HG03103 (cell line): ENCODE measurements at regions not wholly inside any gene's neighbourhood (a gene's known extent, or its start where the extent isn't known, plus 50 kb on each side); places are given as distances from the start of the nearest gene placed in this dataset.
A peak's percentile ranks its signal among the peaks of the same experiment; 100 is the strongest.

Source experiments
- ATAC-seq: cut with Tn5 transposase; IDR thresholded peaks from one replicate; pipeline ENCODE4 v1.9.1; 2021; ENCODE audit warnings: low read depth; ENCODE audit not compliant: unreplicated experiment

DNA sequence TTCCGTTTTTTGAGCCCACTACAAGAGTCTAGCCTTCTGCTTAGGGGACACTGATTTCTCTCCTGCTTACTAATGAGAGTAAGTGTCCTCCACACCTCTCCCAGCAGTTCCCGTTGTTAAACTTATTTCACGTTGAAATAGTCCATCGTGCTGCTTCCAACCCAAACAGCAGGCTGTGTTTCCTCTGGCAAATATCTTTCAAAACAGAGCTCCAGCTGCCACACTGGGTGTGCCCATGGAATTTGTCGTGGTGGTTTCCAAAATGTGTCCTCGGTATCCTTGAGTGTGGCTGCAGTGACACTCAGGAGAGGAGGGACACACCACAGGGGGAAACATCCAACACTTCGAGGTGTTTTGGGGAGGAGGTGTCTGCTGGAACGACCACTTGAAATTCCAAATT is 176.5 kb upstream of the RALGAPA2 start:
- ATAC-seq = no peak

DNA sequence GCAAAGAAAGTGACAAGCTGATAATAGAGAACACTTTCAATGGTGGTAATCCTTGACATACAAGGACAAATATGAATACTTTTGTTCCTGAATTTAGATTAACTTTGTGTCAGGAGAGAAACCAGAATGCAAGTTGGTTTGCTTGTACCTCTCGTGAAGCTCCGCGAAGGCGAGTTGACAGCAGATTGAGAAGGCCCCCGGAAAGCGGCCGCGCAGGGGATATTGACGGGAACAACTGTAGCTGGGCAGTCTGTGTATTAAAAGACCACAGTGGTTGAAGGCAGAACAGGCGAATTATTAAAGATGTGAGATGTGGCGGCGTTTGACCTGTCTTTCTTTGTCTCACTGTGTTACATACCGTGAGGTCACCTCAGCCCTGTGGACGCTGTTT is 175.8 kb upstream of the RALGAPA2 start:
- ATAC-seq = no peak

DNA sequence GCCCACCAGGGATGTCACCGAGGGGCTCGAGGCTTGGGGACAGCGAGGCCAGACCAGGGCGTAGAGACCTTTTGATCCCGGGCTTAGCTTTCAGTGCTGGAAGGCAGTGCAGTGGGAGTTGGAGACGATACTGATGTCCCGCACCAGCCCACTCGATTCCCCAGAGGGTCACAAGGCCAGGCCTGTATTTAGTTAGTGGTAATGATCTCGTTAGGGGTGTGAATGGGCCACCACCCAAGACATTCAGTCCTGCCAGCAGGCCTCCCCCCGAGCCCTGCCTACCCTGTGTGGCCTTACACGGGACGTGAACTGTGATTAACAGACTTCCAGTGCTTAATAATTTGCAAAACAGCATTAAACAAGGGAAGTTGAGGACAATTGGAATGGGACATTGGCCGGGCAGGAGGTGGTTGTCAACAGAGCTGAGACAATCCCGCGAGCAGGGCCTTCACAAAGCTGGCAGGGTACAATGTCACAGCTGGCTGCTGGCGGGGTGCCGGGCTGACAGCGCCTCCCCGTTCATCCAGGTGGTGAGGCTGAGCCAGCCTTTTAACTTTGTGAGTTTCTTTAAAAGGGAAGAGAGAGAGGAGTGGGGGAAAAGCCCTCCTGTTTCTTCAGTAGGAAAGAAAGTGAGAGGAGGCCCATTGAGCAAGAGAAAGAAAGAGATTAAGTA is 175.3 kb upstream of the RALGAPA2 start:
- ATAC-seq = no peak

DNA sequence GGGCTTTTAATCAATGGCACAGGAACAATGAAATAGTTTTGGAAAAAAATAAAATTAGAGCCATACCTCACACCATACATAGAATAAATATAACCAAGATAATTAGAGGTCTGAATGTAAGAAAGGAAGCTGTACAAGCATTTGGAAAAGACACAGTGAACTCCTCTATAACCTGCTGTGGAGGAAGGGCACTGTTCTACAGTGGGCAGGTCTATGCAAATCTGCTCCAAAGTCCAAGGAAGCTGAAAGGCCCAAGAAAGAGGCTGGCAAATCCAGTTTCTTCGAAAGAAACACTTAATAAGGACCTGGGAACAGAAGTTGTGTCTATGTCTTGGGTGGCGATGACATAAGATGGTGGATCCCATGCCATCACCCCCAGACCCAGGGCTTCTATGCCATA is 169.4 kb upstream of the RALGAPA2 start:
- no peak for ATAC-seq

DNA sequence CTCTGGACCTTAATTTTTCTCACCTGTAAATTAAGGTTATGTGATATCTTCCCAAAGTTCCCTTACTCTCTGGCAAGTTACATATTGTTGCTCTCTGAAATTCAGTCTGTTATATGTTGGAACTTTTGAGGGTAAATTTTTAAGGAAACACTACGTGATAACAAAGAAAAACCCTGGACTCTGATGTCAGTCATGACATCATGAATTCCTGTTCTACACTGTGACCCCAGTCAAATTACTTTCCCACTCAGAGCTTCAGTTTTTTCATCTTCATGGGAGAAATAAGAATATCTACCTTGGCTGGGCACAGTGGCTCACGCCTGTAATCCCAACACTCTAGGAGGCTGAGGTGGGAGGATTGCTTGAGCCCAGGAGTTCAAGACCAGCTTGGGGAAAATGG is 164.6 kb upstream of the RALGAPA2 start:
- ATAC-seq = no peak

DNA sequence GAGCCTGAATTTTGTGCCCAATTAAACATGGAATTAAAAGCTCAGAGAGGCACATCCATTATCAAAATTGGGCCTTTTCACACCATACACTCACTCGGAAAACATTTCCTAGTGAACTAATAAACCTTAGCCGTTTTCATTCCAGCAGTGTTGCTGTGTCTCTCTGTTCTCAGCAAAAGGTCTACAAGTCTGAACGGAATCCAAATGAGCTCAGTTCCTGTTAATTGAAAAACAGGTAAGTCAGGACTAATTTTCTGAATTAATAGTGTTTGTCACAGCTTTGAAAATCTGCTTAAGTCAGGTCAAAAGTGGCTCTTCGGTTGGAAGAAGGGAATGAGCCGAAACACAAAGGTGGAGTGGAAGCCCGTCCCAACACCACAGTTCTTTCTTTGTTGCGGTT is 163.3 kb upstream of the RALGAPA2 start:
- ATAC-seq = no peak

DNA sequence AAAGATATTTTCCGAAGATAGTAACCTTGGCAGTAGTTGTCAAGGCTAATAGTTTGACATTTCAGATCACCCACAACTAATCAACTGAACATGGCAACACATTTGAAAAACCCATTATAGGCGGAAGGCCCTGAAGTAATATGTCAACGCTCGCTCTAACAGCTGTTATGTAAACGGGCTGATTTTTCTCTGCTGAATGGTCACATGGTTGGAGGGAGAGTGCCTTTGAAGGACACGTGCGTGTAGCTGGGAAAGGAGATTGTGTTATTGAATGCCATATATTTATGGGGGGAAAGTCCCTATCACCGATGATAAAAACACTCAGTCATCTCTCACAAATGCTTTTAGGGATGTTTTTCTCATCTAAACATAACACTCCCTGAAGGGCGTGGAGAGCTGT is 160.0 kb upstream of the RALGAPA2 start:
- no peak for ATAC-seq

DNA sequence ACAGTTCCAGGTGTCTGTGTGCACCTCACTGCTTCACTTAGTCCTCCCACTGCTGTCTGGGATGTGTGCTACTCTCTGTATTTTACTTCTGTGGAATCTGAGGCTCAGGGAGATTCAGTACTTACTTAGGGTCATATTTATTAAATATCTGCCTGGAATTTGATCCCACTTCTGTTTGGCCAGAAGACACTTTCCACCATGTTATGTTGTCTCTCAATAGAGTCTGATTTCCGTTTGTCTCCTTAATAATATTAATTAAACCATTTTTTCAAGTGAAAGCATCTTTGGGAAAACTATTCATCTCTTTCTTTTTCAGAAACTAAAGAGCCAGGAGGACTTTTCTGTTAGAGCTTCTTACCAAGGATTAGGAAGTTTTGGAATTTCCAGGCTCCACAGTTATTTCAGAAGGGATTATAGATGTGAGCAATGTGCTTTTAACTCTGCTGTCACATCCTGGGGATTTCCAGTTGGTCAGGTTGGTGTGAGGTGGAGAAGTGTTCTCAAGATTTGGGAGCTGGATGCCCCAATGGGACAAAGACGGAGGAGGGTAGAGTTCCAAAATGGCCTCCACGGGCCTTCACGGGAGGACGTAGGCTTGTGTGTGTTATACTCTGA is 156.8 kb upstream of the RALGAPA2 start:
- no peak for ATAC-seq

DNA sequence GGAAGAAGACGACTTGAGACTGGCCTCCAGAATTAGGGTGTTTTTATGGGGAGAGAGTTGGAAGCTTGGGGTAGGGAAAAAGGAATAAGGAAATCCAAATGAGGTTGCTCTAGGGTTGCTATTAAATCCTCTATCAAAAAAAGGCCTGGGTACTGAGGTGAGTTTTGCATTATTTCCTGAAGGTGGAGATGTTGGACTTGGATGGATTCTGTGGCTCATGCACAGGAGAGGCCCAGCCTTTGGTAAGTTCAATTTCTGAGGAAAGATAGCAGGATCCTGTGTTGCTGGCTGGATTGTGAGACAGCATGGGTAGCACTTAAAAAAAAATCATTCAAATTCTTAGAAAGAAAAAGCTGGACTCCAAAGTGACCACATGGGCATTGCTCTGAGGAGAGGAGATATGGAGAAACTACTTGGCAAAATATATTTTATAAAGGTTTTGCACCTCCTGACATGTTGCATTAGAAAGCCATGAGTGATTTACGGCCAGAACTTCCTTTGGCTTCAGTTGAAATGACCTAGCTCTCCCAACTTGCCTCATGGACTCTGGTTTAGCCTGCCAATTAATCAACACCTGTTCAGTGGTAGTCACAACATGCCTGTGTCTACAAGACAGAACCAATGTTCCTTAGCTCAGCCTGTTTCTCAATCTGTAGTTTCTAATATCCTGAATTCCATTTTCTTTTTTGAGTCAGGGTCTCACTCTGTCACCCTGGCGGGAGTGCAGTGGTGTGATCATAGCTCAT is 152.1 kb upstream of the RALGAPA2 start:
- ATAC-seq = no peak

DNA sequence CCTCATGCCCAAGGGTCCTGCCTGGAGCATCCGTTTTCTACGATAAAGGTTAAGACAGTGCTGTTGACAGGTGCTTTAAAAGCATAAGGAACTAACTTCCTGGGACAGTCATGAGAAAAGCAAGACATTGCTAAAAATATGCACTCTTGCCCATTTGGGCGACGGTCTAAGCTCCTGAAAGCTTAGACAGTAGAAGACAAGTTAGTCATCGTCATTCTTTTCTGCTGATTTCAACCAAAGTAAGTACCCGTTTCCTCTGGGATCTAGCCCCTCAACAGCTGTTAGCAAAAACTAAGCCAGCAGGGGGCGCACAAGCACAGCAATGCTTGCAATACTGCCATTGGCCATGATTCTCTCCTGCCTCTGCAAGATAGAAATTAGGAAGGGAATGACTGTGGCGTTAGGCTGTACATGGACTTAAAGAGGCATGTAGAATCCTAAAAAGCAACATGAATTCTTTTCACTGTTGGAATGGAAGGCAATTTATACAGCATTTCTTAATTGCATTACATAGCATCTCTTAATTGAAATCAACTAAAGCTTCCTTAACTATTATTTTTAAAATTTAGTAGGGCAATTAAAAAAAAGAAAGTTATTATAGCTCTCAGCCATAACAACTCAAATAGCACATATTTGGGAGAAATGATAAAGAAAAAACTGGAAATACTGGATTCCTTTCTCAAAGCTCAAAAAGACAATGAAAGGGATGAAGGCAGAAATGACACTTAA is 147.8 kb upstream of the RALGAPA2 start:
- ATAC-seq = peak; percentile 72

DNA sequence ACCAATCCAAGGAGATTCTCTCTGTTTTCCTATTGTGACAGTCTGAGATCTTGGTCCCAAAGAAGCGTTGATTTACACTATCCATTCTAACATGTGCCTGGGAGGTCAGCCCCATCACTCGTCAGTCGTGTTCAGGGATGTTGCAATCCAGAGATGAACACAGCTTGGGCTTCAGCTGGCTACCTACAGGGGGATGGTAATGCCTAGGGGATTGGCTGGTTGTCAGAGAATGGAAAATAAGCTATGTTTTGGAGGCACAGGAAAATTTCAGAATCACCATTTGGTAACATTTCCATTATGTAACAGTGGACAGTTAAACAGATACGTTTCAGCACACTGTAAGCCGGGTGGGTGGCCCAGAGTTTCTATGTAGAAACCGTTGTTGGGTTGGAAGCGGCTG is 147.1 kb upstream of the RALGAPA2 start:
- no peak for ATAC-seq

DNA sequence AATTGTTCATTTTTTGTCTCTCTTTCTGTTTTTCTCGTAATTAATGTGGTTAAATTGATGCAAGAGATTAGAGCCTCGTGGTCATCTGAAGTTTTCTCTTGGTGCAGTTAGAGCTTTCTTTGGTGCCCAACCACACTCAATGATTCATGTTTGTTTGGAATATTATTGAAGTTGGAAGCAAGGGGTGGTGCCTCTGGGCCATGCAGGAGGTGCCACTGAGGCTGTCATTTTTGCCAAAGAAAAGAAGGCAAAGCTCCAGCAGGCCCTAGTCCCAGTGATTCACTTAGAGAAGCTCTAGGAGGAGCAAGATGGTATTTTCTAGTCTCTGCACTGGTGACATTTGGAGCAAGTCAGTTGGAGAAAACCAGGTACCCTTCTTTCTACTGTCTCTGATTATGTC is 144.5 kb upstream of the RALGAPA2 start:
- ATAC-seq = no peak

DNA sequence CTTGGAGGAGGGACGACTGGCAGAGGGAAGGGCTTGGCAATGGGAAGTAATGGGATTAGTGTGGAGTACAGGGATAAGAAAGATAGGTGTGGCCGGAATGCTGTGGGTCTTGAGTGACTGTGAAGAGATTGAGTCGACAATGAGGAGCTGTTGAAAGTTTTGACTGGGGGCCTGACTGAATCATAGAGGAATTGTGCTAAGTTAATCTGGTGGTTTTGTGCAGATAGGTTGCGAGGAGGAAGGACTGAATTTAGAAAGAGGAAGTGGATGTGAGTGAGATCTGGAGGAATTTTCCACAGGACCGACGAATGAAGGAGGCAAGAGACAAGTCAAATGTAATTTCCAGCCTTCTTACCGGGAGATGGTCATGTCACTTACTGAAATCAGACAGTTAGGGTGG is 143.9 kb upstream of the RALGAPA2 start:
- ATAC-seq = no peak

DNA sequence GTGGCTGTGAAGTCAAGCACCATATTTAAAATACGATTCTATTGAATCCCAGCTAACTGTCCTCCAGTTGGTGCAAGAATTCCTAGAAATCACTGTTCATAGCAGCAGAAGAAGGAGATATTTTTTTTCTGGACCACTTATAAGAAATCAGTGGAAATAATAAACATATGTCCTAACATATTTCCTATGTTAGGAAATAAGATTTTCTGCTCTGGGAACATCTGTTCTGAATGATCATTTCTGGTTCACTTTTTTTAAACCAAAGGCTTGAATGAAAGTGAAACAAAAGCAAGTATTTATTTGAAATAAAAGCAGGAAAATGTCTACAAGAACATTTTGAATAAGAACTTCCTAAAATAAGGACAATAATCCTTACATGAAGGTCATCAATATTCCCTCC is 138.9 kb upstream of the RALGAPA2 start:
- ATAC-seq = no peak

DNA sequence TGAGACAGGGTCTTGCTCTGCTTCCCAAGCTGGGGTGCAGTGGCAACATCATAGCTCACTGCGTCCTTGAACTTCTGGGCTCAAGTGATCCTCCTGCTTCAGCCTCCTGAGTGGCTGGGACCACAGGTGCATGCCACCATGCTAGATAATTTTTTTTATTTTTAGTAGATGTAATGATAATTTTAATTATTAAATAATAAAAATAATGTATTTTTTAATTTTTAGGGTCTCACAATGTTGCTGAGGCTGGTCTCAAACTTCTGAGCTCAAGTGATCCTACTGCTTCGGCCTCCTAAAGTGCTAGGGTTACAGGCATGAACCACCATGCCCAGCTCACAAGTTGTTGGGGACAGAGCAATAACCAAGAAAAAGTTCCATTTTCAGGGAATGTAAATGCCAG is 138.0 kb upstream of the RALGAPA2 start:
- ATAC-seq = no peak

DNA sequence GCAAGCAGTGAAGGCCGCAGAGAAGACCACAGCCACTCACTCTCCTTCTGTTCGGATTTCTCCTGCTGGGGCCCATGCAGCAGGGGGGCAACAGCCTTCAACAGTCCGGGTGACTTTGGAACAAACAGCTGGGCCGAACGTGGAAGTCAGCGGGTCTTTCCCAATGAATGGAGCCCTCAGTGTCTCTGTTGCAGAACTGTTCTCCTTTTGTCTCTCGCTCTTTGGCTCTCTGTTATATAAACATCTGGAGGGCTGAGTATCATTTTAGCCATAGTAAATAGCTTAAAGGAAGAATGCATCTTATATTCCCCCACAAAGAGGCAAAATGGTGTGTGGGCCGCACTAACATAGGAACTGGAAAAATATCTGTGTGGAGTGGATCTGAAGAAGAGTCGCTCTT is 136.7 kb upstream of the RALGAPA2 start:
- ATAC-seq = no peak

DNA sequence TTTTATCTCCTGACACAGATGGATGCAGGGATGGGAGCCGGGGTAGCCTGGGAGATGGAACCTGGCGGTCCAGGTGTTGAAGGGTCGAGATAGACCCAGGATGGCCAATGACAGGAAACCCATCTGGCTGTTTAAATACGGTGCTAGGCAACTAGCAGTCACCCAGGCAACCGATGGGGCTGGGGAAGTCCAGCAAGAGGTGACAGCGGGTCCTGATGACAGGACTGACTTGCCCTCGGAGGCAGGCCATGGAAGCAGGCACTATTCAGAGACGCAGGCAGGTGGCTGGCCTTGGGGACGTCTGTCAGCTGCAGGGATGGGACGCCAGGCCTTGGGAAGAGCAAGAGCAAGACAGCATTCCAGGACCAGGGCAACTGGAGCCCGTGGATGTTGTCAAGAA is 135.4 kb upstream of the RALGAPA2 start:
- ATAC-seq = no peak

DNA sequence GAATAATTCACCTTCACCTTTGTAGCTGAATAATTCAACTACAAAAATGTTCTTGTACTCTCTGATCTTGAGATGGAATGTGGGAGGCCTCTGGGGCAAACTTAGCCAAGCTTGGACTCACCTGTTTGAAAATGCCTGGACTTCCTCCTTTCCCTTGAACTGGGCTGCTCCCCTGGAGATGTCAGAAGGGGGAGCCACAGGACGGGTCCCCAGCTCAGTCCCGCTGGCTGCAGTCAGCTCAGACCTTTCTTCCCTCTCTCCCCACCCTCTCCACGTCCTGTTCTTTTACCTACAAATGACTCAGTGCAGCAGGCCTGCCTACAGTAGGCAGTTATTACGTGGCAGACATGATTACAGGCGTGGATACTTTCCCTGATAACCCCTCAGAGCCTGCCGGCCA is 131.5 kb upstream of the RALGAPA2 start:
- ATAC-seq = no peak

DNA sequence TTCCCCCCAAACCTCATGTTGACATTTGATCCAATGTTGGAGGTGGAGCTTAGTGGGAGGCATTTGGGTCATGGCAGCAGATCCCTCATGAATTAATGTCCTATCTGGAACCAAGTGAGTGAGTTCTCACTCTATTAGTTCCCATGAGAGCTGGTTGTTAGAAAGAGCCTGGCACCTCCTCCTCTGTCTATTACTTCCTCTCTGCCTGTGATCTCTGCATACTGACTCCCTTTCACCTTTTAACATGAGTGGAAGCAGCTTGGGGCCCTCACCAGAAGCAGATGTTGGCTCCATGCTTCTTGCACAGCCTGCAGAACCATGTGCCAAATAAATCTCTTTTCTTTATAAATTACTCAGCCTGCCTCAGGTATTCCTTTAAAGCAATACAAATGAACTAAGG is 127.3 kb upstream of the RALGAPA2 start:
- ATAC-seq = no peak

DNA sequence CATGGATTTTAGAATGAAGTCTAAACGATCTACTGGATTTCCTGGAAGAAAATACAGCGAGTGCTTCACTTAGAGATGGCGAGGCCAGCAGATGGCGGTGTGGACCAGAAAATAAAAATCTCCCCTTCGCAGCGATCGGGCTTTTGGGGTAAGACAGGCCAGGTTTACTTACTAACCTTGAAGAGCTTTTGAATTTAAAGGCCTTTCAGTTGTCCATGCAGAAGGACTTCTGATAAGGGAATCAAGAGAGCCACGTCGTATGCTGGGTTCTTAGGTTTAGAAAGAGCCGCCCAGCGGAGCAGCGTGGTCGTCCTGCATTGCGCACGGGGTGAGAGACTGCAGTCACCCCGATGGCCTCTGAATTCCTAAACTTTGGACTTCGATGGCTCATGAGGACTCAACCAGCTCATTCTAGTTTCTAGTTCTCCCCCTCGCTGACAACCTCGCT is 125.2 kb upstream of the RALGAPA2 start:
- no peak for ATAC-seq

DNA sequence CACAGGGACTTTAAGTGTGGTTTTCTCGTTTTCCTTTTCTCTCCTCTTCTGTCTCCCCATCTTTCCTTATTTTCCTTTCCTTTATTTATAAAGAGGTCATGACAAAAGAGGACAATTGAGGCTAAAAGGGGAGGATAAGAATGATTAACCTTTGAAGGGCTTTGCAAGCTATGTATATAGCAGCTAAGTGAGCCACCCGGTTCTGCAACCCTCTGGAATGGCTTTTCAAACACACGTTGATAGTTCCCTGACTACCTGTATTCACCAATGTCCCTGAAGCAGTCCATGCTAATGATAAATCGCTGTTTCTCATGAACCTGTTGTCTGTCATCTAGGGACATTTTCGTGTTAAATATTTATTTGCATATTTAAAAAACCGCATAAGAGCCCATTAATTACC is 124.4 kb upstream of the RALGAPA2 start:
- ATAC-seq = no peak
